HL-60 (cell line): ENCODE measurements at regions not wholly inside any gene's neighbourhood (a gene's known extent, or its start where the extent isn't known, plus 50 kb on each side); places are given as distances from the start of the nearest gene placed in this dataset.

Experiments
- DNase-seq, 2 experiments: peaks; one replicate each; pipeline ENCODE4 v3.0.0-alpha.2; 2010 to 2020; ENCODE audit warnings: low read depth in 1 of 2, low spot score in 1 of 2
- H3K27ac ChIP-seq: fragments of 250-450 bp; sonication (Bioruptor Pico); replicated peaks from 2 replicates; pipeline ENCODE4 v1.5.1; 2020; ENCODE audit warnings: mild to moderate bottlenecking, moderate library complexity
- H3K27me3 ChIP-seq: fragments of 250-450 bp; sonication (Bioruptor Pico); 2 replicates; pipeline ENCODE4 v1.5.1; 2021; ENCODE audit warnings: mild to moderate bottlenecking, moderate library complexity; ENCODE audit not compliant: insufficient read depth, poor library complexity, severe bottlenecking
- H3K4me3 ChIP-seq: replicated peaks from 2 replicates; pipeline ENCODE4 v1.5.1; 2011; ENCODE audit warnings: mild to moderate bottlenecking, control low read depth, low read length; ENCODE audit not compliant: insufficient read depth
- CTCF ChIP-seq: IDR thresholded peaks from one replicate; pipeline ENCODE4 v1.5.1; 2011; ENCODE audit warnings: low read length, control low read depth, inconsistent platforms; ENCODE audit not compliant: insufficient read depth
- GABPA ChIP-seq: IDR thresholded peaks from 2 replicates; pipeline ENCODE4 v1.6.1; 2012; ENCODE audit warnings: low read depth
- POLR2AphosphoS5 ChIP-seq: IDR thresholded peaks from 2 replicates; pipeline ENCODE4 v1.6.1; 2012; ENCODE audit warnings: low read depth
- REST ChIP-seq: IDR thresholded peaks from 2 replicates; pipeline ENCODE4 v1.6.1; 2012; ENCODE audit warnings: low read depth; ENCODE audit not compliant: insufficient replicate concordance
- SPI1 ChIP-seq: IDR thresholded peaks from 2 replicates; pipeline ENCODE4 v1.6.1; 2012; ENCODE audit warnings: low read depth, mild to moderate bottlenecking, borderline replicate concordance

- TF ChIP-seq CTCF (no peak), REST (no peak), GABPA (no peak), SPI1 (no peak), POLR2AphosphoS5 (no peak)
- H3K4me3 ChIP-seq, result no peak overlapping the region
- H3K27me3 ChIP-seq, result no peaks in the 10 kb centered on the region
- DNase-seq, result no peak
- H3K27ac ChIP-seq, result no peak overlapping the region
Measured at GRCh38 chr3:66889750-66890494, 108.2 kb upstream of the KBTBD8 start.

GRCh38 chr3:66898155-66898554 is 100.0 kb upstream of the KBTBD8 start:
- H3K27ac ChIP-seq, result no peak overlapping the region
- H3K27me3 ChIP-seq, result no peaks in the 10 kb centered on the region
- no peak for DNase-seq
- TF ChIP-seq SPI1, result no peak
- no peak for TF ChIP-seq GABPA
- no peak for TF ChIP-seq POLR2AphosphoS5
- TF ChIP-seq REST, result no peak
- no peak for TF ChIP-seq CTCF
- H3K4me3 ChIP-seq, result no peak overlapping the region

GRCh38 chr3:66904336-66904735 is 93.8 kb upstream of the KBTBD8 start:
- no peak for DNase-seq
- Histone ChIP-seq H3K27me3 (no peaks in the 10 kb centered on the region), H3K27ac (no peak overlapping the region), H3K4me3 (no peak overlapping the region)
- TF ChIP-seq GABPA (no peak), SPI1 (no peak), REST (no peak), CTCF (no peak), POLR2AphosphoS5 (no peak)
